Prostate gland (tissue), 2 donors: ENCODE measurements at regions not wholly inside any gene's neighbourhood (a gene's known extent, or its start where the extent isn't known, plus 50 kb on each side); places are given as distances from the start of the nearest gene placed in this dataset.

Experiments used
- CTCF ChIP-seq, 4 experiments: fragments of 200-600 bp in 2 of 4; fragments of 450-650 bp in 2 of 4; sonication (generic) in 2 of 4; IDR thresholded peaks; 1 replicate in 3 of 4; 2 replicates in 1 of 4; pipeline ENCODE4 v1.5.1; 2016 to 2019; ENCODE audit warnings: antibody characterized with exemption in 4 of 4, mild to moderate bottlenecking in 2 of 4, moderate library complexity in 2 of 4
- POLR2AphosphoS5 ChIP-seq: sonication (generic); formaldehyde crosslinking; IDR thresholded peaks from one replicate; pipeline ENCODE4 v1.6.1; 2017; ENCODE audit warnings: antibody characterized with exemption

- TF ChIP-seq POLR2AphosphoS5 (no peak), CTCF (IDR thresholded peaks at IDR 0.05) (no peak)
These were observed 303.7 kb upstream of the IGF1R start for GRCh38 chr15:98344591-98344990.
